DMS153 treated with DMSO at 0.1 percent for 48 hours (cell line): ENCODE measurements at regions not wholly inside any gene's neighbourhood (a gene's known extent, or its start where the extent isn't known, plus 50 kb on each side); places are given as distances from the start of the nearest gene placed in this dataset.

Experiments used
- DNase-seq: peaks from one replicate; lab custom pipeline; 2025; ENCODE audit not compliant: unreplicated experiment; lab: John Stamatoyannopoulos, UW

GRCh38 chr7:145665499-145666258, 450.9 kb upstream of the CNTNAP2 start:
- no peak for DNase-seq

- DNase-seq, result no peak
Observed at GRCh38 chr7:145655666-145656065, 460.9 kb upstream of the CNTNAP2 start.

- DNase-seq, result no peak
Observed at GRCh38 chr7:145645135-145645515, 471.5 kb upstream of the CNTNAP2 start.

GRCh38 chr7:145644426-145645134, 472.0 kb upstream of the CNTNAP2 start:
- DNase-seq, result no peak

GRCh38 chr7:145643981-145644380, 472.6 kb upstream of the CNTNAP2 start:
- DNase-seq, result no peak

- no peak for DNase-seq
Observed at GRCh38 chr7:145633513-145633912, 483.1 kb upstream of the CNTNAP2 start.

GRCh38 chr7:145624618-145625017, 492.0 kb upstream of the CNTNAP2 start:
- no peak for DNase-seq

GRCh38 chr7:145605963-145606362, 510.6 kb upstream of the CNTNAP2 start:
- DNase-seq, result no peak

GRCh38 chr7:145599376-145599775, 517.2 kb upstream of the CNTNAP2 start:
- DNase-seq, result no peak

- no peak for DNase-seq
Observed at GRCh38 chr7:145584401-145584800, 532.2 kb upstream of the CNTNAP2 start.

GRCh38 chr7:145582742-145583303, 533.8 kb upstream of the CNTNAP2 start:
- no peak for DNase-seq

- no peak for DNase-seq
Observed at GRCh38 chr7:145557805-145558204, 558.8 kb upstream of the CNTNAP2 start.

- no peak for DNase-seq
Observed at GRCh38 chr7:145543242-145543641, 573.4 kb upstream of the CNTNAP2 start.

- no peak for DNase-seq
Observed at GRCh38 chr7:145539910-145540309, 576.7 kb upstream of the CNTNAP2 start.

GRCh38 chr7:145534301-145534700, 582.3 kb upstream of the CNTNAP2 start:
- DNase-seq, result no peak

- no peak for DNase-seq
Observed at GRCh38 chr7:145520284-145520683, 596.3 kb upstream of the CNTNAP2 start.

GRCh38 chr7:145511004-145511403, 605.6 kb upstream of the CNTNAP2 start:
- DNase-seq, result no peak

GRCh38 chr7:145497911-145498525, 618.6 kb upstream of the CNTNAP2 start:
- no peak for DNase-seq

- no peak for DNase-seq
Observed at GRCh38 chr7:145490356-145490755, 626.2 kb upstream of the CNTNAP2 start.

GRCh38 chr7:145489609-145490008, 627.0 kb upstream of the CNTNAP2 start:
- no peak for DNase-seq

- DNase-seq, result no peak
Observed at GRCh38 chr7:145488816-145489215, 627.8 kb upstream of the CNTNAP2 start.

- DNase-seq, result no peak
Observed at GRCh38 chr7:145481985-145482384, 634.6 kb upstream of the CNTNAP2 start.
